B cell (primary cell): ENCODE measurements at regions not wholly inside any gene's neighbourhood (a gene's known extent, or its start where the extent isn't known, plus 50 kb on each side); places are given as distances from the start of the nearest gene placed in this dataset.

Experiments used
- EZH2 ChIP-seq: IDR thresholded peaks from 2 replicates; pipeline ENCODE4 v1.6.1; 2012; ENCODE audit warnings: borderline replicate concordance, low read depth, mild to moderate bottlenecking, moderate library complexity, low read length; ENCODE audit not compliant: insufficient read depth, poor library complexity, severe bottlenecking
- TF ChIP-seq, protein P1 (sequence below): fragments of 200-600 bp; IDR thresholded peaks from one replicate; pipeline ENCODE4 v1.8.0; 2022; ENCODE audit warnings: antibody characterized with exemption, mild to moderate bottlenecking

- TF ChIP-seq, protein P1, sequence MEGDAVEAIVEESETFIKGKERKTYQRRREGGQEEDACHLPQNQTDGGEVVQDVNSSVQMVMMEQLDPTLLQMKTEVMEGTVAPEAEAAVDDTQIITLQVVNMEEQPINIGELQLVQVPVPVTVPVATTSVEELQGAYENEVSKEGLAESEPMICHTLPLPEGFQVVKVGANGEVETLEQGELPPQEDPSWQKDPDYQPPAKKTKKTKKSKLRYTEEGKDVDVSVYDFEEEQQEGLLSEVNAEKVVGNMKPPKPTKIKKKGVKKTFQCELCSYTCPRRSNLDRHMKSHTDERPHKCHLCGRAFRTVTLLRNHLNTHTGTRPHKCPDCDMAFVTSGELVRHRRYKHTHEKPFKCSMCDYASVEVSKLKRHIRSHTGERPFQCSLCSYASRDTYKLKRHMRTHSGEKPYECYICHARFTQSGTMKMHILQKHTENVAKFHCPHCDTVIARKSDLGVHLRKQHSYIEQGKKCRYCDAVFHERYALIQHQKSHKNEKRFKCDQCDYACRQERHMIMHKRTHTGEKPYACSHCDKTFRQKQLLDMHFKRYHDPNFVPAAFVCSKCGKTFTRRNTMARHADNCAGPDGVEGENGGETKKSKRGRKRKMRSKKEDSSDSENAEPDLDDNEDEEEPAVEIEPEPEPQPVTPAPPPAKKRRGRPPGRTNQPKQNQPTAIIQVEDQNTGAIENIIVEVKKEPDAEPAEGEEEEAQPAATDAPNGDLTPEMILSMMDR = no peak
- TF ChIP-seq EZH2 = no peak
These were observed 97.9 kb downstream of the TPBG start for GRCh38 chr6:82461536-82461935.
